PC-3 (cell line): ENCODE measurements at regions not wholly inside any gene's neighbourhood (a gene's known extent, or its start where the extent isn't known, plus 50 kb on each side); places are given as distances from the start of the nearest gene placed in this dataset.

Experiments
- ATAC-seq: fragments of 200-7000 bp; cut with Tn5 transposase; 2 replicates; pipeline ENCODE4 v1.9.1; 2020; ENCODE audit warnings: mild to moderate bottlenecking, moderate library complexity
- BruUV-seq: library from RNA; stranded (reverse); fragments of 400-500 nt; replicated peaks from 2 replicates; lab custom pipeline; 2021; lab: Mats Ljungman, UMichigan
- CTCF ChIA-PET: fragments of 300-600 bp; sonication (Branson Sonifier 250); formaldehyde crosslinking; loops from one replicate; lab custom pipeline; 2022; ENCODE audit warnings: antibody characterized with exemption; lab: Charles Lee
- POLR2A ChIA-PET: fragments of 300-600 bp; sonication (Branson Sonifier 250); formaldehyde crosslinking; loops from one replicate; lab custom pipeline; 2022; ENCODE audit warnings: antibody characterized with exemption; ENCODE audit not compliant: unreplicated experiment; lab: Charles Lee
- DNase-seq: peaks from one replicate; pipeline ENCODE4 v3.0.0-alpha.2; 2015
- H2AFZ ChIP-seq: fragments of 300-600 bp; sonication (generic); 2 replicates; pipeline ENCODE4 v1.6.0; 2016; ENCODE audit warnings: antibody characterized with exemption, low read length
- H3F3A ChIP-seq: fragments of 300-600 bp; sonication (generic); one replicate; pipeline ENCODE4 v1.6.0; 2017; ENCODE audit warnings: antibody characterized with exemption, low read length, control low read depth, mild to moderate bottlenecking; ENCODE audit not compliant: unreplicated experiment
- H3K27ac ChIP-seq: fragments of 300-600 bp; sonication (generic); 2 replicates; pipeline ENCODE4 v1.5.1; 2016; ENCODE audit warnings: mild to moderate bottlenecking, low read length
- H3K27me3 ChIP-seq: fragments of 300-600 bp; sonication (generic); 2 replicates; pipeline ENCODE4 v1.6.1; 2016; ENCODE audit warnings: low read length, mixed read lengths
- H3K36me3 ChIP-seq: fragments of 300-600 bp; sonication (generic); 2 replicates; pipeline ENCODE4 v1.6.1; 2016; ENCODE audit warnings: low read depth, mixed run types, low read length, mixed read lengths
- H3K4me1 ChIP-seq: fragments of 300-600 bp; sonication (generic); 2 replicates; pipeline ENCODE4 v1.5.1; 2016; ENCODE audit warnings: low read length; ENCODE audit not compliant: insufficient read depth
- H3K4me2 ChIP-seq: fragments of 300-600 bp; sonication (generic); 2 replicates; pipeline ENCODE4 v1.6.0; 2016; ENCODE audit warnings: low read length
- H3K4me3 ChIP-seq: fragments of 300-600 bp; sonication (generic); 2 replicates; pipeline ENCODE4 v1.5.1; 2016; ENCODE audit warnings: mild to moderate bottlenecking, low read length, mixed read lengths
- H3K79me2 ChIP-seq: fragments of 300-600 bp; sonication (generic); 2 replicates; pipeline ENCODE4 v1.6.1; 2017; ENCODE audit warnings: low read length, mixed read lengths
- H3K9ac ChIP-seq: fragments of 300-600 bp; sonication (generic); 2 replicates; pipeline ENCODE4 v1.6.0; 2016; ENCODE audit warnings: mild to moderate bottlenecking, low read length
- H3K9me2 ChIP-seq: fragments of 300-600 bp; sonication (generic); replicated peaks from 2 replicates; pipeline ENCODE4 v1.6.1; 2016; ENCODE audit warnings: mixed run types, low read length, mixed read lengths
- H3K9me3 ChIP-seq: fragments of 300-600 bp; sonication (generic); 2 replicates; pipeline ENCODE4 v1.6.1; 2016; ENCODE audit warnings: low read length, mixed read lengths
- H4K20me1 ChIP-seq: fragments of 300-600 bp; sonication (generic); 2 replicates; pipeline ENCODE4 v1.6.1; 2016; ENCODE audit warnings: low read length, mixed read lengths
- EZH2 ChIP-seq: fragments of 300-600 bp; sonication (generic); IDR thresholded peaks from one replicate; pipeline ENCODE4 v1.6.1; 2017; ENCODE audit warnings: antibody characterized with exemption, mild to moderate bottlenecking, low read length; ENCODE audit not compliant: unreplicated experiment
- EZH2phosphoT487 ChIP-seq: fragments of 300-600 bp; sonication (generic); IDR thresholded peaks from 2 replicates; pipeline ENCODE4 v1.6.1; 2018; ENCODE audit warnings: mild to moderate bottlenecking, antibody characterized with exemption, low read length, borderline replicate concordance
- intact Hi-C: fragments of 100-400 bp; cut with micrococcal nuclease; formaldehyde crosslinking; loops from 2 replicates; pipeline ENCODE4 v1.9.0; 2023
- TF ChIP-seq, protein P1 (sequence below): fragments of 300-600 bp; sonication (generic); conservative IDR thresholded peaks from 2 replicates; pipeline ENCODE4 v1.5.1; 2017; ENCODE audit warnings: antibody characterized with exemption, low read depth, mild to moderate bottlenecking, low read length

- Histone ChIP-seq H3K4me3 (no peak overlapping the region), H3K9me2 (no peaks in the 10 kb centered on the region), H3K4me1 (no peaks in the 10 kb centered on the region), H3K27ac (no peak overlapping the region), H3K9ac (no peak overlapping the region), H2AFZ (no peak overlapping the region), H3K4me2 (no peak overlapping the region), H4K20me1 (no peaks in the 10 kb centered on the region), H3K79me2 (no peaks in the 10 kb centered on the region), H3K36me3 (no peaks in the 10 kb centered on the region), H3K9me3 (no peaks in the 10 kb centered on the region), H3F3A (no peaks in the 10 kb centered on the region), H3K27me3 (no peaks in the 10 kb centered on the region)
- BruUV-seq, result no TSS peak
- ATAC-seq (no peak), DNase-seq (peak; percentile 27)
- CTCF ChIA-PET, result no interaction called here
- intact Hi-C loops, result no loop called here
- POLR2A ChIA-PET, result no interaction called here
- no peak for TF ChIP-seq EZH2
These were observed 161.3 kb upstream of the PHACTR1 start for GRCh38 chr6:12555267-12555666.

DNA sequence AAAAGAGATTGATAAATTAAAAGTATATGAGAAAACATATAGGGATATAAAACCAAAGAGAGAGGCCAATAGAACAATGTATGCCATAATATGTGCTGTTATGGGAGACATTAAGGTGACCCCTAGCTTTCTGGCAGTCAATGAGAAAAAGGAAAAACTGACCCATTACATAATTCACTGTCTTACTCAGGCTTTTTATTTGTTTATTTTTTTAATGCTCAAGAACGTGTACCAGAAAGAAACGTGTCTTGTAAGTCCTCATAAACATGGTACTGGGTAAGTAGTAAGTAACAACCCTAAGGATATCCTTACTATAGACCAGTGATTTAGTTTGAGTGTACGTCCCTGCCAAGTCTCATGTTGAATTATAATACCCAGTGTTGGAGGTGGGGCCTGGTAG lies 160.8 kb upstream of the PHACTR1 start:
- no peaks in the 10 kb centered on the region for H3K9me3 ChIP-seq
- H3F3A ChIP-seq, result no peaks in the 10 kb centered on the region
- no peaks in the 10 kb centered on the region for H3K79me2 ChIP-seq
- H3K9ac ChIP-seq, result no peak overlapping the region
- no peaks in the 10 kb centered on the region for H3K27me3 ChIP-seq
- no peak for DNase-seq
- ChIA-PET CTCF (no interaction called here), POLR2A (no interaction called here)
- BruUV-seq, result no TSS peak
- no peak for ATAC-seq
- no peak overlapping the region for H2AFZ ChIP-seq
- H3K27ac ChIP-seq, result no peak overlapping the region
- TF ChIP-seq, protein P1, sequence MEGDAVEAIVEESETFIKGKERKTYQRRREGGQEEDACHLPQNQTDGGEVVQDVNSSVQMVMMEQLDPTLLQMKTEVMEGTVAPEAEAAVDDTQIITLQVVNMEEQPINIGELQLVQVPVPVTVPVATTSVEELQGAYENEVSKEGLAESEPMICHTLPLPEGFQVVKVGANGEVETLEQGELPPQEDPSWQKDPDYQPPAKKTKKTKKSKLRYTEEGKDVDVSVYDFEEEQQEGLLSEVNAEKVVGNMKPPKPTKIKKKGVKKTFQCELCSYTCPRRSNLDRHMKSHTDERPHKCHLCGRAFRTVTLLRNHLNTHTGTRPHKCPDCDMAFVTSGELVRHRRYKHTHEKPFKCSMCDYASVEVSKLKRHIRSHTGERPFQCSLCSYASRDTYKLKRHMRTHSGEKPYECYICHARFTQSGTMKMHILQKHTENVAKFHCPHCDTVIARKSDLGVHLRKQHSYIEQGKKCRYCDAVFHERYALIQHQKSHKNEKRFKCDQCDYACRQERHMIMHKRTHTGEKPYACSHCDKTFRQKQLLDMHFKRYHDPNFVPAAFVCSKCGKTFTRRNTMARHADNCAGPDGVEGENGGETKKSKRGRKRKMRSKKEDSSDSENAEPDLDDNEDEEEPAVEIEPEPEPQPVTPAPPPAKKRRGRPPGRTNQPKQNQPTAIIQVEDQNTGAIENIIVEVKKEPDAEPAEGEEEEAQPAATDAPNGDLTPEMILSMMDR, result no peak
- TF ChIP-seq EZH2phosphoT487, result no peak
- no peak for TF ChIP-seq EZH2
- no peak overlapping the region for H3K4me3 ChIP-seq
- no peaks in the 10 kb centered on the region for H4K20me1 ChIP-seq
- H3K36me3 ChIP-seq, result no peaks in the 10 kb centered on the region
- H3K9me2 ChIP-seq, result no peaks in the 10 kb centered on the region
- no peak overlapping the region for H3K4me2 ChIP-seq
- no peaks in the 10 kb centered on the region for H3K4me1 ChIP-seq
- intact Hi-C loops, result no loop called here

GRCh38 chr6:12557765-12558164 lies 158.8 kb upstream of the PHACTR1 start:
- no peak for ATAC-seq
- no TSS peak for BruUV-seq
- Histone ChIP-seq H3K36me3 (no peaks in the 10 kb centered on the region), H3K9me2 (no peaks in the 10 kb centered on the region), H3K4me3 (no peak overlapping the region), H3K4me2 (no peak overlapping the region), H3K27me3 (no peaks in the 10 kb centered on the region), H3K4me1 (no peaks in the 10 kb centered on the region), H3K27ac (no peak overlapping the region), H4K20me1 (no peaks in the 10 kb centered on the region), H3K9ac (no peak overlapping the region), H3F3A (no peaks in the 10 kb centered on the region), H3K79me2 (no peaks in the 10 kb centered on the region), H2AFZ (no peak overlapping the region), H3K9me3 (no peaks in the 10 kb centered on the region)
- ChIA-PET CTCF (no interaction called here), POLR2A (no interaction called here)
- no peak for DNase-seq
- TF ChIP-seq EZH2phosphoT487 (no peak), EZH2 (no peak)
- TF ChIP-seq, protein P1, result no peak
- intact Hi-C loops, result no loop called here
